GM12891 (cell line): ENCODE measurements at regions not wholly inside any gene's neighbourhood (a gene's known extent, or its start where the extent isn't known, plus 50 kb on each side); places are given as distances from the start of the nearest gene placed in this dataset.

Experiments
- DNase-seq: peaks from one replicate; pipeline ENCODE4 v3.0.0; 2011; ENCODE audit warnings: low spot score; ENCODE audit not compliant: insufficient read length
- FAIRE-seq: peaks from 2 replicates; lab custom pipeline; 2011; peaks lifted over from hg19 to GRCh38; lab: Jason Lieb, UNC
- PAX5 ChIP-seq: IDR thresholded peaks from 2 replicates; pipeline ENCODE4 v1.6.1; 2011; ENCODE audit warnings: low read length, moderate library complexity, mild to moderate bottlenecking; ENCODE audit not compliant: insufficient read depth, severe bottlenecking
- POLR2A ChIP-seq: IDR thresholded peaks from 2 replicates; pipeline ENCODE4 v1.6.1; 2011; ENCODE audit warnings: low read depth, low read length, control low read depth
- POLR2AphosphoS5 ChIP-seq: IDR thresholded peaks from 2 replicates; pipeline ENCODE4 v1.6.1; 2011; ENCODE audit warnings: low read depth, low read length, control low read depth
- POU2F2 ChIP-seq: IDR thresholded peaks from 2 replicates; pipeline ENCODE4 v1.6.1; 2011; ENCODE audit warnings: low read depth, mild to moderate bottlenecking, control low read depth, low read length, moderate library complexity
- SPI1 ChIP-seq: IDR thresholded peaks from 2 replicates; pipeline ENCODE4 v1.6.1; 2011; ENCODE audit warnings: low read depth, low read length, control low read depth
- TAF1 ChIP-seq: IDR thresholded peaks from 2 replicates; pipeline ENCODE4 v1.6.1; 2011; ENCODE audit warnings: low read depth, low read length, control low read depth

GRCh38 chr2:122512091-122512490, 756.6 kb downstream of the TSN start:
- no peak for DNase-seq
- TF ChIP-seq TAF1, result no peak
- no peak for TF ChIP-seq PAX5
- no peak for TF ChIP-seq SPI1
- TF ChIP-seq POLR2A, result no peak
- no peak for TF ChIP-seq POU2F2
- TF ChIP-seq POLR2AphosphoS5, result no peak
- FAIRE-seq, result no peak

- no peak for FAIRE-seq
- DNase-seq, result no peak
- no peak for TF ChIP-seq SPI1
- no peak for TF ChIP-seq POLR2AphosphoS5
- TF ChIP-seq PAX5, result no peak
- TF ChIP-seq TAF1, result no peak
- TF ChIP-seq POLR2A, result no peak
- TF ChIP-seq POU2F2, result no peak
Measured at GRCh38 chr2:122514451-122514996, 759.1 kb downstream of the TSN start.

GRCh38 chr2:122515731-122516290, 760.4 kb downstream of the TSN start:
- no peak for DNase-seq
- no peak for FAIRE-seq
- TF ChIP-seq POU2F2, result no peak
- TF ChIP-seq SPI1, result no peak
- no peak for TF ChIP-seq TAF1
- no peak for TF ChIP-seq POLR2A
- no peak for TF ChIP-seq POLR2AphosphoS5
- no peak for TF ChIP-seq PAX5

GRCh38 chr2:122516775-122517174, 761.3 kb downstream of the TSN start:
- FAIRE-seq (no peak), DNase-seq (no peak)
- TF ChIP-seq TAF1, result no peak
- no peak for TF ChIP-seq POLR2AphosphoS5
- TF ChIP-seq POU2F2, result no peak

- DNase-seq, result no peak
- FAIRE-seq, result peak; percentile 70
- TF ChIP-seq POLR2A, result no peak
- TF ChIP-seq TAF1, result no peak
- TF ChIP-seq SPI1, result no peak
Measured at GRCh38 chr2:122519366-122519765, 763.9 kb downstream of the TSN start.

- DNase-seq (no peak), FAIRE-seq (no peak)
- TF ChIP-seq POLR2AphosphoS5 (no peak), TAF1 (no peak), SPI1 (no peak), POU2F2 (no peak), PAX5 (no peak), POLR2A (no peak)
Measured at GRCh38 chr2:122519821-122520611, 764.6 kb downstream of the TSN start.

GRCh38 chr2:122523143-122523542, 767.7 kb downstream of the TSN start:
- DNase-seq, result no peak
- TF ChIP-seq TAF1 (no peak), POLR2A (no peak), SPI1 (no peak), POLR2AphosphoS5 (no peak), PAX5 (no peak), POU2F2 (no peak)
- FAIRE-seq, result no peak

- no peak for FAIRE-seq
- TF ChIP-seq SPI1 (no peak), POU2F2 (no peak), POLR2AphosphoS5 (no peak), TAF1 (no peak), PAX5 (no peak), POLR2A (no peak)
- DNase-seq, result no peak
Measured at GRCh38 chr2:122523981-122524380, 768.5 kb downstream of the TSN start.

GRCh38 chr2:122525336-122525735, 769.9 kb downstream of the TSN start:
- TF ChIP-seq SPI1 (no peak), TAF1 (no peak), PAX5 (no peak), POLR2AphosphoS5 (no peak), POLR2A (no peak)
- FAIRE-seq (no peak), DNase-seq (no peak)

GRCh38 chr2:122528061-122528460, 772.6 kb downstream of the TSN start:
- no peak for TF ChIP-seq POU2F2
- no peak for TF ChIP-seq SPI1
- TF ChIP-seq POLR2A, result no peak
- no peak for TF ChIP-seq PAX5
- TF ChIP-seq TAF1, result no peak
- no peak for TF ChIP-seq POLR2AphosphoS5
- FAIRE-seq (no peak), DNase-seq (no peak)

GRCh38 chr2:122528958-122529705, 773.7 kb downstream of the TSN start:
- DNase-seq (no peak), FAIRE-seq (no peak)
- TF ChIP-seq SPI1 (no peak), TAF1 (no peak), POU2F2 (no peak), PAX5 (no peak), POLR2AphosphoS5 (no peak), POLR2A (no peak)
